D721Med (cell line): ENCODE measurements at regions not wholly inside any gene's neighbourhood (a gene's known extent, or its start where the extent isn't known, plus 50 kb on each side); places are given as distances from the start of the nearest gene placed in this dataset.
"Not testable (repeated sequence)": the region's sequence is repeated elsewhere in the genome, so short reads cannot be mapped to it uniquely, and the experiment has no call there.

ENCODE experiments used
- DNase-seq: peaks from one replicate; pipeline ENCODE4 v3.0.0; 2011; ENCODE audit warnings: low spot score; ENCODE audit not compliant: insufficient read length
- FAIRE-seq: peaks from 2 replicates; lab custom pipeline; 2011; peaks lifted over from hg19 to GRCh38; lab: Jason Lieb, UNC
- TF ChIP-seq, protein P1 (sequence below): IDR thresholded peaks from 2 replicates; pipeline ENCODE4 v1.5.1; 2012; ENCODE audit warnings: mild to moderate bottlenecking, control low read depth; ENCODE audit not compliant: insufficient read depth; ENCODE audit errors: missing control alignments

DNA sequence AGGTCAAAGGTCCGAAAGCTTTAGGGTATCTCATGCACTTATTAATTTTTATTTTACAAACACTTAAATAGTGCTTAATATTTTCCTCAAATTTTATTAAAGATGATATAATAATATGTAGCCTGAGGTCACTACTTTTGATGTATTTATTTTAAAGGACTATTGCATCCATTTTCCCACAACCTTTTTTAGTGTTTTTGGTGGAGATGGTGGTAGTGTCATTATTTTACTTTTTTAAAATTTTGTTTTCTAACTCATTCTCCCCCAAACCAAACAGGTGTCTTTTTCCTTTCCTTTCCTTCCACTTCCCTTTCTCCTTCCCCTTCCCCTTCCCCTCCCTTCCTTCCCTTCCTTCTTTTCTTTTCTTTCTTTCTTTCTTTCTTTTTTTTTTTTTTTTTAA is 328.6 kb downstream of the CYLC2 start:
- DNase-seq (no peak), FAIRE-seq (no peak)
- TF ChIP-seq, protein P1, sequence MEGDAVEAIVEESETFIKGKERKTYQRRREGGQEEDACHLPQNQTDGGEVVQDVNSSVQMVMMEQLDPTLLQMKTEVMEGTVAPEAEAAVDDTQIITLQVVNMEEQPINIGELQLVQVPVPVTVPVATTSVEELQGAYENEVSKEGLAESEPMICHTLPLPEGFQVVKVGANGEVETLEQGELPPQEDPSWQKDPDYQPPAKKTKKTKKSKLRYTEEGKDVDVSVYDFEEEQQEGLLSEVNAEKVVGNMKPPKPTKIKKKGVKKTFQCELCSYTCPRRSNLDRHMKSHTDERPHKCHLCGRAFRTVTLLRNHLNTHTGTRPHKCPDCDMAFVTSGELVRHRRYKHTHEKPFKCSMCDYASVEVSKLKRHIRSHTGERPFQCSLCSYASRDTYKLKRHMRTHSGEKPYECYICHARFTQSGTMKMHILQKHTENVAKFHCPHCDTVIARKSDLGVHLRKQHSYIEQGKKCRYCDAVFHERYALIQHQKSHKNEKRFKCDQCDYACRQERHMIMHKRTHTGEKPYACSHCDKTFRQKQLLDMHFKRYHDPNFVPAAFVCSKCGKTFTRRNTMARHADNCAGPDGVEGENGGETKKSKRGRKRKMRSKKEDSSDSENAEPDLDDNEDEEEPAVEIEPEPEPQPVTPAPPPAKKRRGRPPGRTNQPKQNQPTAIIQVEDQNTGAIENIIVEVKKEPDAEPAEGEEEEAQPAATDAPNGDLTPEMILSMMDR = no peak

DNA sequence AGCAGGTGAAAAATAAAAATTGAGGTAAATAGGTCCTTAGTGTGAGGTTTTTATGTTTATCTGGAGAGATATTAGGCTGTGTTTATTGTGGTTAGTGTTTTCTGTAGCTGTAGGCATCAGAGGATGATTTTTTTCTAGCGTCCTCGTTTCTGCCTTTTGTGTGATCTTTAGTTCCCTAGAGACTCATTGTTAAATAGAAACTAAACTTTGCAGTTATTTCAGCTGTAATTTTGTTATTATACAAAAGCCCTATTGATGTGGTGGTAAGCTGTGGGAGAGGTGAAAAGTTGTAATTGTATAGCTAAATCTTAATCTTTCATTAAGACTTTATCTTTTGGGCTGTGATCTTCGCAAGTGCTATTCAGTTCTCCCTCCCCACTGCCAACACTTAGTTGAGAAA is 340.3 kb downstream of the CYLC2 start:
- FAIRE-seq = no peak
- DNase-seq = no peak
- TF ChIP-seq, protein P1 = no peak

DNA sequence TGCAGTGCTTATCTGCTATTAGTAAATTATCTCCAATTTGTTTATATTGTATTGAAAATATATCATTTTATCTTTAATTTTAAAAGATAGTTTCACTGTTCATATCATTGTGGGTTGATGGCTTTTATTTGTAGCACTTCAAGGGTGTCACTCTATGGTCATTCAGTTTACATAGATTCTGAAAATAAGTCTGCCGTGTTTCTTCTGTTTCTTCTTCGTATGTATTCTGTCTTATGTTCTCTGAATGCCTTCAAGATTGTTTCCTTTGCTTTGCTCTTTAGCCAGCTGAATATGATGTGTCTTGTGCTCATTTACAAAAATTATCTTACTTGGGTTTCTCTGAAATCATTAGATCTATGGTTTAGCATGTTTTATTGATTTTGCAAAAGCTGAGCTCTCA is 359.9 kb downstream of the CYLC2 start:
- FAIRE-seq (no peak), DNase-seq (no peak)
- TF ChIP-seq, protein P1 = no peak

DNA sequence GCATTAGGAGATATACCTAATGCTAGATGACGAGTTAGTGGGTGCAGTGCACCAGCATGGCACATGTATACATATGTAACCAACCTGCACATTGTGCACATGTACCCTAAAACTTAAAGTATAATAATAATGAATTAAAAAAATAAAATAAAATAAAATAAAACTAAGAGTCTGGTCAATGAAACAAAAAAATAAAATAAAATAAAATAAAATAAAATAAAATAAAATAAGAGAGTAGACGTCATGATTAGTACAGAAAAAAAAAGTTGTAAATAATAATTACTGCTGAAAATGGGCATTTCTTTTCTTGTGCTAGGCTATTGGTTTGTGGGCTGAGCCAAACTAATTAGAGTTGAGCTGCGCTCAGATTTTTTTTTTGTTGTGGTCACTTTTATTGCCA is 362.8 kb downstream of the CYLC2 start:
- DNase-seq, FAIRE-seq: not testable (repeated sequence)

DNA sequence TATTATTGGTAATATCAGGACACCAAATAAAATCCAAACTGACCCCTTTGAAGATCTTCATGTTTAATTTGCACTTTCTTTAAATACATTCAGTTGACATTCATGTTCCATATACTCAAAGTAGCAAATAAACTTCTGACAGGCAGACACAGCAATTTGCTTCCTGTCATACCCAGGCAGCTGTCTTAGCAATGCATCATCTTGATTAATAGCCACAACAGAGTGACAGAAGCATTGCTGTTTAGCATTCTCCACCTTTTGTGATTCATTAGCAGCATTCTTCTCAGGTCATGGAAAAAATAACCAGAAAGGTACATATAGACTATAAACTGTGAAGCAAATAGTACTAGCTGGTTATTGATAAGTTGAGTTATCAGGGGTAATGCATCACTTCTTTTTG is 366.8 kb downstream of the CYLC2 start:
- TF ChIP-seq, protein P1 = no peak

DNA sequence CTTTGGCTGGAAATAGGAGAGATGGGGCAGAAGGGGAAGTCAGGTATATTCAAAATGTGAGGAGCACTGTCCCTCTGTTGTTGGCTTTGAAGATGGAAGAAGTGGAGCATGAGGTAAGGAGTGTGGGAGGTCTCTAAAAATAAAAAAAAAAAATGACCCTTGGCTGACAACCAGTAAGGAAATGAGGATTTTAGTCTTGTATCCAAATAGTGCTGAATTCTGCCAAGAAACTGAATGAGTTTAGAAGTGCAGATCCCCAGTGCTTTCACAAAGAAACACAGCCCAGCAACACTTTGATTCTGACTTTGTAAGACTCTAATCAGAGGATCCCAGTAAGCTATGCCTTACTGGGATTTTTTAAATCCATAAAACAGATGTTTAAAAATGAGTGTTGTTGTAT is 367.9 kb downstream of the CYLC2 start:
- TF ChIP-seq, protein P1 = no peak
- FAIRE-seq (no peak), DNase-seq (no peak)

More for the DNA sequence above, 366.8 kb downstream of the CYLC2 start:
- FAIRE-seq (no peak), DNase-seq (no peak)

DNA sequence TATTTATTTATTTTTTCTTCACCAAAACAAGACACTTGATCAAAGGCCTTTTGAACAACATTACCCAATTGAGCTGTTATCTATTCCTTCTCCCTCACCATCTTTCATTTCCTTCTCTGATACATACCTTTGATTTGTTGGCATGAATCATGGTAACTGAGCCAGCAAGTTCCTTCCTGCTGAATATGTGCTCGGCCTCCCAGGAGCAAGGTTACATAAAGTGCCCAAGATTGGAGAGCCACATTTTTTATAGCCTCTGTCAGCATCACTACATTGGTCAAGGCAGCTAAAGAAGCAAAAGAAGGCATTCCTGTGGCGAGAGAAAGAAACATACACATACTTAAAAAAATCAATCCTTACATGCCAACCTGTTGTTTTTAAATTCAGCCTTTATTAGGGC is 369.6 kb downstream of the CYLC2 start:
- FAIRE-seq (no peak), DNase-seq (no peak)

DNA sequence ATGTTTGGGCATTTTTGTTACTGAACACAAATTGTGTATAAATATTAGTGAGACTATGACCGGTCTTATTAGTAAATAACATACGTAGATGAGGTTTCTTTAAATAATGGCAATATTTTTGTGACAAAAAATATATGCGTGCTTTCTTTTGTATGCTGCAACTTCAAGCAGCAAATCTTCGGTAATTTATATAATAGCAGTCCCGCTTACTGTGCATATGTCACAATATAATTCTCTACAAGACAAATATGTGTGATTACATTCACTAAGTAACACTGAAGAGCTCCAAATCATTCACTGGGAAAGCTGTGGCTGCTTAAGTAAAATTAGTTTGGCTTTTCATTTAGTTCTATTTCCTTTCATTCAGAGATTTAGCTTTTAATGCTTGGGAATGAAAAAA is 376.0 kb downstream of the CYLC2 start:
- no peak for FAIRE-seq
- TF ChIP-seq, protein P1 = no peak
- DNase-seq = no peak

More for the DNA sequence above, 369.6 kb downstream of the CYLC2 start:
- TF ChIP-seq, protein P1 = no peak
